ENCODE measurements at regions not wholly inside any gene's neighbourhood (a gene's known extent, or its start where the extent isn't known, plus 50 kb on each side); places are given as distances from the start of the nearest gene placed in this dataset.

DNA sequence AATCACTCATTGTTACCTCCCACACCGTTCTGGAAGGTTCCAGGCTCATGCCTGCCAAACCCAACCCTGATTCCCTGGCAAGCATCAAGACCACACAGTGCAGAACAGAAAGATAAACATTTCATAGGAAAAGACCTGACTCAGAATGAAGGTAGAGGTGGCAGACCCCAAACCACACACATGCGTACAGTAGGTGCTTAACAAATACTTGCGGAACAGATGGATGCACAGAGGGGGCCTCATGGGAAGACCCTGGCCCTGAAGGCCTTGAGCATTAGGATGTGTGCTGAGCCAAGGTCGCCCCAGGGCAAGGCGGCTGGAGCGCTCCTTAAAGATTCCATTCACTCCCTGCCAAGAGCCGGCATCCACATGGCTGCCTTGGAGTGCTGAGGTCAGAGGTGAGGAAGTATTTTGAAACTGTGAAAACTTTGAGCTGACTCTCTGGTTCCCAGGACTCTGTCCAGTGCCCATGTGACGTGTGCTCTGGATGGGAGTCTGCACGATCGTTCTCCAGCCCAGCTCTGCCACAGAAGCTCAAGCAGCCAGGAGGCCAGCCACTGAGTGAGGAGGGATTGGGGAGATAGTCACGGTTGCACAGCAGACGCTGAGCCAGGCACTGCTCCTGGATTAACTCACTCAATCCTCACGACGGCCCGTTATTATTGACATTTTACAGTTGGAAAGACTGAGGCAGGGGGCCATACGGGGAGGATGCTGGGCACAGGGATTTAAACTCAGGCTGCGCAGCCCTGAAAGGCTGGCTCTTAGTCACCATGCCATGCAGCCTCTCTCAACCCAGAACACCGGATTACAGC is 65.5 kb upstream of the AFDN start (continued):
- TF ChIP-seq HMGA1 (CRISPR knock-in tag; conservative IDR thresholded peaks at IDR 0.05) (no peak), NFYB (CRISPR knock-in tag; IDR thresholded peaks at IDR 0.05) (no peak), MEF2D (CRISPR knock-in tag; IDR thresholded peaks at IDR 0.05) (peak; percentile 80), NONO (IDR thresholded peaks at IDR 0.05) (no peak), NONO (CRISPR knock-in tag; conservative IDR thresholded peaks at IDR 0.05) (peak; percentile 76; the same call in 1 of the 2 replicates), ARID2 (CRISPR knock-in tag; IDR thresholded peaks at IDR 0.05; ENCODE audit: borderline replicate concordance) (no peak), NCOA1 (CRISPR knock-in tag; IDR thresholded peaks at IDR 0.05) (peak; percentile 92), ZKSCAN5 (CRISPR knock-in tag; IDR thresholded peaks at IDR 0.05) (0 out of 2 replicates have a peak, but pooled peaks have one; percentile 35), MED8 (CRISPR knock-in tag; IDR thresholded peaks at IDR 0.05; ENCODE audit: insufficient replicate concordance) (no peak), ZNF230 (CRISPR knock-in tag; IDR thresholded peaks at IDR 0.05) (0 out of 2 replicates have a peak, but pooled peaks have one; percentile 33), ZSCAN21 (CRISPR knock-in tag; IDR thresholded peaks at IDR 0.05; ENCODE audit: borderline replicate concordance) (peak; percentile 18; the same call in 1 of the 2 replicates), NFE2 (CRISPR knock-in tag; IDR thresholded peaks at IDR 0.05) (no peak), SALL1 (CRISPR knock-in tag; IDR thresholded peaks at IDR 0.05) (peak; percentile 85), RBM39 (IDR thresholded peaks at IDR 0.05; ENCODE audit: low read depth, low read length, poor library complexity, severe bottlenecking) (peak; percentile 43), PAX8 (CRISPR knock-in tag; IDR thresholded peaks at IDR 0.05; ENCODE audit: borderline replicate concordance) (no peak)
- TF ChIP-seq, protein P1, sequence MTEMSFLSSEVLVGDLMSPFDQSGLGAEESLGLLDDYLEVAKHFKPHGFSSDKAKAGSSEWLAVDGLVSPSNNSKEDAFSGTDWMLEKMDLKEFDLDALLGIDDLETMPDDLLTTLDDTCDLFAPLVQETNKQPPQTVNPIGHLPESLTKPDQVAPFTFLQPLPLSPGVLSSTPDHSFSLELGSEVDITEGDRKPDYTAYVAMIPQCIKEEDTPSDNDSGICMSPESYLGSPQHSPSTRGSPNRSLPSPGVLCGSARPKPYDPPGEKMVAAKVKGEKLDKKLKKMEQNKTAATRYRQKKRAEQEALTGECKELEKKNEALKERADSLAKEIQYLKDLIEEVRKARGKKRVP (CRISPR knock-in tag; IDR thresholded peaks at IDR 0.05), result no peak
- TF ChIP-seq, protein P2, sequence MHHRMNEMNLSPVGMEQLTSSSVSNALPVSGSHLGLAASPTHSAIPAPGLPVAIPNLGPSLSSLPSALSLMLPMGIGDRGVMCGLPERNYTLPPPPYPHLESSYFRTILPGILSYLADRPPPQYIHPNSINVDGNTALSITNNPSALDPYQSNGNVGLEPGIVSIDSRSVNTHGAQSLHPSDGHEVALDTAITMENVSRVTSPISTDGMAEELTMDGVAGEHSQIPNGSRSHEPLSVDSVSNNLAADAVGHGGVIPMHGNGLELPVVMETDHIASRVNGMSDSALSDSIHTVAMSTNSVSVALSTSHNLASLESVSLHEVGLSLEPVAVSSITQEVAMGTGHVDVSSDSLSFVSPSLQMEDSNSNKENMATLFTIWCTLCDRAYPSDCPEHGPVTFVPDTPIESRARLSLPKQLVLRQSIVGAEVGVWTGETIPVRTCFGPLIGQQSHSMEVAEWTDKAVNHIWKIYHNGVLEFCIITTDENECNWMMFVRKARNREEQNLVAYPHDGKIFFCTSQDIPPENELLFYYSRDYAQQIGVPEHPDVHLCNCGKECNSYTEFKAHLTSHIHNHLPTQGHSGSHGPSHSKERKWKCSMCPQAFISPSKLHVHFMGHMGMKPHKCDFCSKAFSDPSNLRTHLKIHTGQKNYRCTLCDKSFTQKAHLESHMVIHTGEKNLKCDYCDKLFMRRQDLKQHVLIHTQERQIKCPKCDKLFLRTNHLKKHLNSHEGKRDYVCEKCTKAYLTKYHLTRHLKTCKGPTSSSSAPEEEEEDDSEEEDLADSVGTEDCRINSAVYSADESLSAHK (CRISPR knock-in tag; IDR thresholded peaks at IDR 0.05; ENCODE audit: borderline replicate concordance), result no peak
- TF ChIP-seq, protein P3, sequence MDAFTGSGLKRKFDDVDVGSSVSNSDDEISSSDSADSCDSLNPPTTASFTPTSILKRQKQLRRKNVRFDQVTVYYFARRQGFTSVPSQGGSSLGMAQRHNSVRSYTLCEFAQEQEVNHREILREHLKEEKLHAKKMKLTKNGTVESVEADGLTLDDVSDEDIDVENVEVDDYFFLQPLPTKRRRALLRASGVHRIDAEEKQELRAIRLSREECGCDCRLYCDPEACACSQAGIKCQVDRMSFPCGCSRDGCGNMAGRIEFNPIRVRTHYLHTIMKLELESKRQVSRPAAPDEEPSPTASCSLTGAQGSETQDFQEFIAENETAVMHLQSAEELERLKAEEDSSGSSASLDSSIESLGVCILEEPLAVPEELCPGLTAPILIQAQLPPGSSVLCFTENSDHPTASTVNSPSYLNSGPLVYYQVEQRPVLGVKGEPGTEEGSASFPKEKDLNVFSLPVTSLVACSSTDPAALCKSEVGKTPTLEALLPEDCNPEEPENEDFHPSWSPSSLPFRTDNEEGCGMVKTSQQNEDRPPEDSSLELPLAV (CRISPR knock-in tag; conservative IDR thresholded peaks at IDR 0.05; ENCODE audit: low read depth), result no peak
- TF ChIP-seq, protein P4, sequence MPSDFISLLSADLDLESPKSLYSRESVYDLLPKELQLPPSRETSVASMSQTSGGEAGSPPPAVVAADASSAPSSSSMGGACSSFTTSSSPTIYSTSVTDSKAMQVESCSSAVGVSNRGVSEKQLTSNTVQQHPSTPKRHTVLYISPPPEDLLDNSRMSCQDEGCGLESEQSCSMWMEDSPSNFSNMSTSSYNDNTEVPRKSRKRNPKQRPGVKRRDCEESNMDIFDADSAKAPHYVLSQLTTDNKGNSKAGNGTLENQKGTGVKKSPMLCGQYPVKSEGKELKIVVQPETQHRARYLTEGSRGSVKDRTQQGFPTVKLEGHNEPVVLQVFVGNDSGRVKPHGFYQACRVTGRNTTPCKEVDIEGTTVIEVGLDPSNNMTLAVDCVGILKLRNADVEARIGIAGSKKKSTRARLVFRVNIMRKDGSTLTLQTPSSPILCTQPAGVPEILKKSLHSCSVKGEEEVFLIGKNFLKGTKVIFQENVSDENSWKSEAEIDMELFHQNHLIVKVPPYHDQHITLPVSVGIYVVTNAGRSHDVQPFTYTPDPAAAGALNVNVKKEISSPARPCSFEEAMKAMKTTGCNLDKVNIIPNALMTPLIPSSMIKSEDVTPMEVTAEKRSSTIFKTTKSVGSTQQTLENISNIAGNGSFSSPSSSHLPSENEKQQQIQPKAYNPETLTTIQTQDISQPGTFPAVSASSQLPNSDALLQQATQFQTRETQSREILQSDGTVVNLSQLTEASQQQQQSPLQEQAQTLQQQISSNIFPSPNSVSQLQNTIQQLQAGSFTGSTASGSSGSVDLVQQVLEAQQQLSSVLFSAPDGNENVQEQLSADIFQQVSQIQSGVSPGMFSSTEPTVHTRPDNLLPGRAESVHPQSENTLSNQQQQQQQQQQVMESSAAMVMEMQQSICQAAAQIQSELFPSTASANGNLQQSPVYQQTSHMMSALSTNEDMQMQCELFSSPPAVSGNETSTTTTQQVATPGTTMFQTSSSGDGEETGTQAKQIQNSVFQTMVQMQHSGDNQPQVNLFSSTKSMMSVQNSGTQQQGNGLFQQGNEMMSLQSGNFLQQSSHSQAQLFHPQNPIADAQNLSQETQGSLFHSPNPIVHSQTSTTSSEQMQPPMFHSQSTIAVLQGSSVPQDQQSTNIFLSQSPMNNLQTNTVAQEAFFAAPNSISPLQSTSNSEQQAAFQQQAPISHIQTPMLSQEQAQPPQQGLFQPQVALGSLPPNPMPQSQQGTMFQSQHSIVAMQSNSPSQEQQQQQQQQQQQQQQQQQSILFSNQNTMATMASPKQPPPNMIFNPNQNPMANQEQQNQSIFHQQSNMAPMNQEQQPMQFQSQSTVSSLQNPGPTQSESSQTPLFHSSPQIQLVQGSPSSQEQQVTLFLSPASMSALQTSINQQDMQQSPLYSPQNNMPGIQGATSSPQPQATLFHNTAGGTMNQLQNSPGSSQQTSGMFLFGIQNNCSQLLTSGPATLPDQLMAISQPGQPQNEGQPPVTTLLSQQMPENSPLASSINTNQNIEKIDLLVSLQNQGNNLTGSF (CRISPR knock-in tag; IDR thresholded peaks at IDR 0.05), result 0 out of 2 replicates have a peak, but pooled peaks have one; percentile 17
